PFSK-1 (cell line): ENCODE measurements at regions not wholly inside any gene's neighbourhood (a gene's known extent, or its start where the extent isn't known, plus 50 kb on each side); places are given as distances from the start of the nearest gene placed in this dataset.

Experiments used
- FOXP2 ChIP-seq: optimal IDR thresholded peaks from 2 replicates; pipeline ENCODE3; 2011; ENCODE audit warnings: borderline replicate concordance, control low read depth, inconsistent platforms; ENCODE audit not compliant: insufficient read depth; ENCODE audit errors: extremely low read length, extremely low read depth
- POLR2AphosphoS5 ChIP-seq: IDR thresholded peaks from 2 replicates; pipeline ENCODE4 v1.6.1; 2012; ENCODE audit warnings: low read depth, mild to moderate bottlenecking, control low read depth, low read length, moderate library complexity
- REST ChIP-seq, 2 experiments: IDR thresholded peaks; 2 replicates each; pipeline versions ENCODE4 v1.6.1 to v1.8.0; 2011 to 2012; ENCODE audit warnings: low read depth in 2 of 2, low read length in 2 of 2, control low read depth in 1 of 2, inconsistent platforms in 1 of 2, mild to moderate bottlenecking in 1 of 2, moderate library complexity in 1 of 2; ENCODE audit not compliant: insufficient read depth in 1 of 2
- SIN3A ChIP-seq: IDR thresholded peaks from 2 replicates; pipeline ENCODE4 v1.6.1; 2012; ENCODE audit warnings: mild to moderate bottlenecking, low read length, moderate library complexity, borderline replicate concordance; ENCODE audit not compliant: insufficient read depth
- TAF1 ChIP-seq: IDR thresholded peaks from 2 replicates; pipeline ENCODE4 v1.6.1; 2012; ENCODE audit warnings: low read length, control low read depth, borderline replicate concordance; ENCODE audit not compliant: insufficient read depth

GRCh38 chr4:74878323-74878722 is 54.6 kb upstream of the PARM1 start:
- TF ChIP-seq TAF1 (no peak), REST (IDR thresholded peaks at IDR 0.05; ENCODE audit: insufficient read depth in 1 of 2, low read depth in 2 of 2, low read length in 2 of 2) (peak in 1 of 2 experiments; percentile 76; a peak in 2 of 4 replicates)

- no peak for TF ChIP-seq TAF1
- no peak for TF ChIP-seq REST (IDR thresholded peaks at IDR 0.05; ENCODE audit: insufficient read depth in 1 of 2, low read depth in 2 of 2, low read length in 2 of 2)
- TF ChIP-seq POLR2AphosphoS5, result no peak
- no peak for TF ChIP-seq FOXP2
- no peak for TF ChIP-seq SIN3A
These were observed 57.5 kb upstream of the PARM1 start for GRCh38 chr4:74875451-74875850.

- TF ChIP-seq FOXP2, result no peak
- TF ChIP-seq TAF1, result no peak
- TF ChIP-seq POLR2AphosphoS5, result no peak
- TF ChIP-seq SIN3A, result no peak
- TF ChIP-seq REST (IDR thresholded peaks at IDR 0.05; ENCODE audit: insufficient read depth in 1 of 2, low read depth in 2 of 2, low read length in 2 of 2), result no peak
These were observed 58.1 kb upstream of the PARM1 start for GRCh38 chr4:74874753-74875367.

- TF ChIP-seq REST (IDR thresholded peaks at IDR 0.05; ENCODE audit: insufficient read depth in 1 of 2, low read depth in 2 of 2, low read length in 2 of 2) (no peak), POLR2AphosphoS5 (no peak), SIN3A (no peak), TAF1 (no peak), FOXP2 (no peak)
These were observed 59.2 kb upstream of the PARM1 start for GRCh38 chr4:74873545-74874301.
